K562 (cell line): ENCODE measurements at regions not wholly inside any gene's neighbourhood (a gene's known extent, or its start where the extent isn't known, plus 50 kb on each side); places are given as distances from the start of the nearest gene placed in this dataset.

Experiments
- ATAC-seq: fragments of 200-7000 bp; cut with Tn5 transposase; 3 replicates; pipeline ENCODE4 v1.9.1; 2020; ENCODE audit warnings: moderate library complexity
- BruUV-seq: library from RNA; stranded (reverse); fragments of 400-500 nt; replicated peaks from 2 replicates; lab custom pipeline; 2021; lab: Mats Ljungman, UMichigan
- CTCF ChIA-PET: fragments of 300-600 bp; formaldehyde crosslinking; extraction: SDS; loops from one replicate; lab custom pipeline; 2021; ENCODE audit warnings: low intra/inter-chr PET ratio; lab: Yijun Ruan, JAX
- POLR2A ChIA-PET: fragments of 300-600, 350-650 bp; sonication (Branson Sonifier 250); formaldehyde crosslinking; extraction: SDS; loops from one replicate; lab custom pipeline; 2021; ENCODE audit warnings: antibody characterized with exemption, inconsistent platforms; lab: Yijun Ruan, JAX
- DNase-seq, 4 experiments: peaks; one replicate each; pipeline versions ENCODE4 v3.0.0 to v3.0.0-alpha.2; 2011 to 2018; ENCODE audit warnings: low spot score in 3 of 4, mixed read lengths in 3 of 4; ENCODE audit errors: extremely low read depth in 1 of 4
- FAIRE-seq: peaks from 2 replicates; lab custom pipeline; 2011; peaks lifted over from hg19 to GRCh38; lab: Jason Lieb, UNC
- H2AFZ ChIP-seq: 2 replicates; pipeline ENCODE4 v1.6.0; 2011; ENCODE audit warnings: low read depth, low read length, control low read depth, inconsistent platforms
- H3K27ac ChIP-seq: fragments of 200-600 bp; 3 replicates; pipeline ENCODE4 v1.8.0; 2011; ENCODE audit warnings: low read depth, mild to moderate bottlenecking, control low read depth, inconsistent platforms, low read length, moderate library complexity, mixed read lengths; ENCODE audit errors: extremely low read depth
- H3K27me3 ChIP-seq, 2 experiments: fragments of 300-600 bp in 1 of 2; 2 replicates in 1 of 2; 3 replicates in 1 of 2; pipeline versions ENCODE4 v1.6.0 to v1.8.0; 2011; ENCODE audit warnings: inconsistent platforms in 2 of 2, low read length in 2 of 2, mild to moderate bottlenecking in 1 of 2, mixed read lengths in 1 of 2, moderate library complexity in 1 of 2; ENCODE audit not compliant: control insufficient read depth in 2 of 2, insufficient read depth in 2 of 2
- H3K36me3 ChIP-seq: fragments of 300-600 bp; 3 replicates; pipeline ENCODE4 v1.8.0; 2011; ENCODE audit warnings: mild to moderate bottlenecking, low read length, inconsistent platforms; ENCODE audit not compliant: control insufficient read depth, insufficient read depth
- H3K4me1 ChIP-seq, 2 experiments: fragments of 200-600 bp in 1 of 2; replicated peaks in 1 of 2; 2 replicates in 1 of 2; 3 replicates in 1 of 2; pipeline versions ENCODE4 v1.5.1 to v1.8.0; 2011; ENCODE audit warnings: inconsistent platforms in 2 of 2, low read length in 2 of 2, mild to moderate bottlenecking in 1 of 2, mixed read lengths in 1 of 2, moderate library complexity in 1 of 2; ENCODE audit not compliant: control insufficient read depth in 2 of 2, insufficient read depth in 2 of 2
- H3K4me2 ChIP-seq: 2 replicates; pipeline ENCODE4 v1.6.1; 2011; ENCODE audit warnings: low read length, control low read depth, inconsistent platforms, mixed read lengths; ENCODE audit not compliant: insufficient read depth
- H3K4me3 ChIP-seq: fragments of 200-600 bp; sonication (generic), shearing (Covaris generic); 2 replicates; pipeline ENCODE4 v1.5.1; 2016; ENCODE audit warnings: control low read depth, inconsistent platforms
- H3K79me2 ChIP-seq: fragments of 200-600 bp; 3 replicates; pipeline ENCODE4 v1.8.0; 2011; ENCODE audit warnings: low read length, inconsistent platforms; ENCODE audit not compliant: control insufficient read depth, insufficient read depth
- H3K9ac ChIP-seq, 2 experiments: 2 replicates each; pipeline versions ENCODE4 v1.6.0 to v1.6.1; 2011; ENCODE audit warnings: low read depth in 2 of 2, low read length in 2 of 2, control low read depth in 1 of 2, inconsistent platforms in 1 of 2, mild to moderate bottlenecking in 1 of 2, mixed read lengths in 1 of 2; ENCODE audit not compliant: insufficient read depth in 1 of 2
- H3K9me1 ChIP-seq: one replicate; pipeline ENCODE4 v1.6.0; 2011; ENCODE audit warnings: inconsistent platforms, mild to moderate bottlenecking, low read length, moderate library complexity; ENCODE audit not compliant: control insufficient read depth, insufficient read depth
- H3K9me3 ChIP-seq: replicated peaks from 2 replicates; pipeline ENCODE4 v1.5.1; 2011; ENCODE audit warnings: low read depth, low read length, inconsistent platforms; ENCODE audit not compliant: control insufficient read depth, insufficient read depth
- H4K20me1 ChIP-seq: replicated peaks from 2 replicates; pipeline ENCODE4 v1.6.1; 2011; ENCODE audit warnings: low read length, inconsistent platforms, mixed read lengths; ENCODE audit not compliant: control insufficient read depth, insufficient read depth
- MYNN ChIP-seq, 2 experiments: sonication (generic); formaldehyde crosslinking in 1 of 2; IDR thresholded peaks; 2 replicates each; pipeline versions ENCODE4 v1.5.0 to v1.6.1; 2016 to 2020; ENCODE audit warnings: antibody characterized with exemption in 1 of 2, missing genetic modification reagents in 1 of 2
- SAFB ChIP-seq: fragments of 200-400 bp; formaldehyde crosslinking; IDR thresholded peaks from 2 replicates; pipeline ENCODE4 v1.6.1; 2017; ENCODE audit warnings: low read depth, low read length, borderline replicate concordance
- WGBS: fragments of 100-300 bp; shearing (Covaris generic); methylation state at CpG from one replicate; pipeline ENCODE4 v1.1.6; 2016; ENCODE audit warnings: low coverage, mixed read lengths; ENCODE audit not compliant: insufficient coverage; ENCODE audit errors: missing lambda C conversion rate; 5-methylcytosine and 5-hydroxymethylcytosine counted together
- in situ Hi-C: fragments of 300-500 bp; cut with MboI; formaldehyde crosslinking; loops from 4 replicates; pipeline ENCODE4 v1.15.0; 2018; ENCODE audit warnings: inconsistent platforms, mixed read lengths
- intact Hi-C: fragments of 100-400 bp; cut with micrococcal nuclease; formaldehyde crosslinking; loops from 2 replicates; pipeline ENCODE4 v1.14.2; 2022
- TF ChIP-seq, protein P1 (sequence below): fragments of 450-650 bp; conservative IDR thresholded peaks from 2 replicates; pipeline ENCODE4 v1.6.1; 2016; ENCODE audit warnings: missing genetic modification characterization, low read depth, mild to moderate bottlenecking, control low read depth, missing compliant biosample characterization
- TF ChIP-seq, protein P2 (sequence below): fragments of 250-450 bp; sonication (Bioruptor Pico); IDR thresholded peaks from 2 replicates; pipeline ENCODE4 v1.5.0; 2021

DNA sequence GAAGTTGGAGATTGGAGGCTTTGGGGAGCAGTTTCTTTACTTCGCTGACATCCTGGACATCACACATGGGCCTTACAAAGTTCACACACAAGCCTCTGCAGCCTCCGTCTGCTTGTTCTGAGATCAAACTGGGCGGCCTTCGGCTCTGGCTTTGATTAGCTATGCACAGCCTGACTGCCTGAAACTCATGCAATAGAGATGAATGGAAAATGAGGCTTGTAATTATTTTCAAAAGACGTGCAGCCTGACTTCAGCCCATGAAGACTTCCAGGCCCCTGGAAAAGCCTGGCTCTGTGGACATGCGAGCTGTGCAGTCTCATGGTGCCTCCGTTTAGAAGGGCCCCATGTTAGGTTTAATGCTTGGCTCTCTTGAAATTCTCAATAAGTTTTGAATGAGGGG lies 480.5 kb upstream of the SULF2 start:
- no peaks in the 10 kb centered on the region for H3K9me3 ChIP-seq
- H3K4me3 ChIP-seq, result no peak overlapping the region
- H4K20me1 ChIP-seq, result no peaks in the 10 kb centered on the region
- H3K4me2 ChIP-seq, result no peak overlapping the region
- ChIA-PET CTCF (no interaction called here), POLR2A (no interaction called here)
- no peak overlapping the region for H3K9ac ChIP-seq
- H3K79me2 ChIP-seq, result no peaks in the 10 kb centered on the region
- no peaks in the 10 kb centered on the region for H3K9me1 ChIP-seq
- WGBS, result 0% methylated on average over 7 of the region's 7 CpGs
- BruUV-seq, result no TSS peak
- in situ Hi-C loops, result no loop called here
- no peaks in the 10 kb centered on the region for H3K4me1 ChIP-seq
- H2AFZ ChIP-seq, result no peak overlapping the region
- DNase-seq, result no peak
- no peaks in the 10 kb centered on the region; a peak in 1 of 5 replicates for H3K27me3 ChIP-seq
- no peaks in the 10 kb centered on the region for H3K36me3 ChIP-seq
- no peak for ATAC-seq
- FAIRE-seq, result no peak
- no peak overlapping the region for H3K27ac ChIP-seq
- intact Hi-C loops, result no loop called here
- TF ChIP-seq, protein P1, sequence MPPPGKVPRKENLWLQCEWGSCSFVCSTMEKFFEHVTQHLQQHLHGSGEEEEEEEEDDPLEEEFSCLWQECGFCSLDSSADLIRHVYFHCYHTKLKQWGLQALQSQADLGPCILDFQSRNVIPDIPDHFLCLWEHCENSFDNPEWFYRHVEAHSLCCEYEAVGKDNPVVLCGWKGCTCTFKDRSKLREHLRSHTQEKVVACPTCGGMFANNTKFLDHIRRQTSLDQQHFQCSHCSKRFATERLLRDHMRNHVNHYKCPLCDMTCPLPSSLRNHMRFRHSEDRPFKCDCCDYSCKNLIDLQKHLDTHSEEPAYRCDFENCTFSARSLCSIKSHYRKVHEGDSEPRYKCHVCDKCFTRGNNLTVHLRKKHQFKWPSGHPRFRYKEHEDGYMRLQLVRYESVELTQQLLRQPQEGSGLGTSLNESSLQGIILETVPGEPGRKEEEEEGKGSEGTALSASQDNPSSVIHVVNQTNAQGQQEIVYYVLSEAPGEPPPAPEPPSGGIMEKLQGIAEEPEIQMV (tag), result no peak

DNA sequence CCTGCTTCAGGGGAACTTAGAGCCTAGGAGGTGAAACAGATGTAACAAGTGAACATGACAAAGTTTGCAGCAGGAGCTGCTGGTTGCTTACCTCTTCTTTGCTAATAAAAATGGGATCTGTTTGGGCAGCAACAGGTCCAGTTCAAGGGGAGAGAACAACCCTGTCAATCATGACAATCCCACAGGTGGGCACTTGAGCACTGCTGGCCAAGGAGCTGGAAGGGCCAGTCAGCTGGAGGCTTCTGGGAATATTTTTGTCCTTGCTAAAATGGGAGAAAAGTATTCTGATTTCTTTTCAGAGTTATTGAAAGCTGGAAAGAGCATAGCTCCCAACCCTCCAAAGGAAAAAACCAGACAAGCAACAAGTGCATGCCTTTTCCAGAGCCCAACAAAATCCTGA lies 477.7 kb upstream of the SULF2 start:
- no TSS peak for BruUV-seq
- Histone ChIP-seq H3K9me3 (no peaks in the 10 kb centered on the region), H4K20me1 (no peaks in the 10 kb centered on the region), H3K36me3 (no peaks in the 10 kb centered on the region), H3K4me1 (no peaks in the 10 kb centered on the region), H2AFZ (no peak overlapping the region), H3K27ac (no peak overlapping the region), H3K4me3 (no peak overlapping the region), H3K9me1 (no peaks in the 10 kb centered on the region), H3K27me3 (peaks cover 0 to 6% of the 10 kb centered on the region in 2 experiments; a peak in 1 of 5 replicates), H3K9ac (no peak overlapping the region), H3K4me2 (no peak overlapping the region), H3K79me2 (no peaks in the 10 kb centered on the region)
- intact Hi-C loops (no loop called here), in situ Hi-C loops (no loop called here)
- no peak for DNase-seq
- CTCF ChIA-PET, result no interaction called here
- POLR2A ChIA-PET, result interaction anchor here (0.9 to 1.0 kb wide), 2 partner anchors 13 to 16 kb away, joined by 3 read pairs; no protein-coding TSS in a partner anchor
- FAIRE-seq, result no peak
- TF ChIP-seq MYNN (IDR thresholded peaks at IDR 0.05) (no peak), MYNN (CRISPR knock-in tag; IDR thresholded peaks at IDR 0.05) (no peak), SAFB (no peak)
- TF ChIP-seq, protein P2, sequence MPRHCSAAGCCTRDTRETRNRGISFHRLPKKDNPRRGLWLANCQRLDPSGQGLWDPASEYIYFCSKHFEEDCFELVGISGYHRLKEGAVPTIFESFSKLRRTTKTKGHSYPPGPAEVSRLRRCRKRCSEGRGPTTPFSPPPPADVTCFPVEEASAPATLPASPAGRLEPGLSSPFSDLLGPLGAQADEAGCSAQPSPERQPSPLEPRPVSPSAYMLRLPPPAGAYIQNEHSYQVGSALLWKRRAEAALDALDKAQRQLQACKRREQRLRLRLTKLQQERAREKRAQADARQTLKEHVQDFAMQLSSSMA (CRISPR knock-in tag), result no peak
- ATAC-seq, result no peak
